Glutamatergic neuron (in vitro differentiated cells): ENCODE measurements at regions not wholly inside any gene's neighbourhood (a gene's known extent, or its start where the extent isn't known, plus 50 kb on each side); places are given as distances from the start of the nearest gene placed in this dataset.

Source experiments
- DNase-seq: peaks from one replicate; pipeline ENCODE4 v3.0.0; 2022
- H3K27ac Mint-ChIP-seq: one replicate; pipeline ENCODE4 v1.8.0; 2020; ENCODE audit warnings: mild to moderate bottlenecking, mixed read lengths, inconsistent platforms; ENCODE audit not compliant: unreplicated experiment
- H3K27me3 Mint-ChIP-seq: one replicate; pipeline ENCODE4 v1.8.0; 2020; ENCODE audit warnings: mild to moderate bottlenecking, moderate library complexity, mixed read lengths, inconsistent platforms; ENCODE audit not compliant: unreplicated experiment
- H3K36me3 Mint-ChIP-seq: one replicate; pipeline ENCODE4 v1.8.0; 2020; ENCODE audit warnings: mild to moderate bottlenecking, mixed read lengths, inconsistent platforms; ENCODE audit not compliant: unreplicated experiment
- H3K4me1 Mint-ChIP-seq: one replicate; pipeline ENCODE4 v1.8.0; 2020; ENCODE audit warnings: mild to moderate bottlenecking, low read depth, mixed read lengths, inconsistent platforms; ENCODE audit not compliant: unreplicated experiment
- H3K4me3 Mint-ChIP-seq: one replicate; pipeline ENCODE4 v1.8.0; 2020; ENCODE audit warnings: mild to moderate bottlenecking, mixed read lengths, inconsistent platforms; ENCODE audit not compliant: unreplicated experiment
- H3K9me3 Mint-ChIP-seq: one replicate; pipeline ENCODE4 v1.8.0; 2020; ENCODE audit warnings: mild to moderate bottlenecking, moderate library complexity, mixed read lengths, inconsistent platforms; ENCODE audit not compliant: unreplicated experiment
- TF ChIP-seq, protein P1 (sequence below): fragments of 200-600 bp; sonication (generic); IDR thresholded peaks from one replicate; pipeline ENCODE4 v1.5.0; 2021; ENCODE audit not compliant: partially characterized antibody, unreplicated experiment

- Mint-ChIP-seq H3K9me3 (no peaks in the 10 kb centered on the region), H3K27ac (no peak overlapping the region), H3K4me1 (no peaks in the 10 kb centered on the region), H3K4me3 (no peak overlapping the region), H3K36me3 (no peaks in the 10 kb centered on the region), H3K27me3 (no peaks in the 10 kb centered on the region)
- TF ChIP-seq, protein P1, sequence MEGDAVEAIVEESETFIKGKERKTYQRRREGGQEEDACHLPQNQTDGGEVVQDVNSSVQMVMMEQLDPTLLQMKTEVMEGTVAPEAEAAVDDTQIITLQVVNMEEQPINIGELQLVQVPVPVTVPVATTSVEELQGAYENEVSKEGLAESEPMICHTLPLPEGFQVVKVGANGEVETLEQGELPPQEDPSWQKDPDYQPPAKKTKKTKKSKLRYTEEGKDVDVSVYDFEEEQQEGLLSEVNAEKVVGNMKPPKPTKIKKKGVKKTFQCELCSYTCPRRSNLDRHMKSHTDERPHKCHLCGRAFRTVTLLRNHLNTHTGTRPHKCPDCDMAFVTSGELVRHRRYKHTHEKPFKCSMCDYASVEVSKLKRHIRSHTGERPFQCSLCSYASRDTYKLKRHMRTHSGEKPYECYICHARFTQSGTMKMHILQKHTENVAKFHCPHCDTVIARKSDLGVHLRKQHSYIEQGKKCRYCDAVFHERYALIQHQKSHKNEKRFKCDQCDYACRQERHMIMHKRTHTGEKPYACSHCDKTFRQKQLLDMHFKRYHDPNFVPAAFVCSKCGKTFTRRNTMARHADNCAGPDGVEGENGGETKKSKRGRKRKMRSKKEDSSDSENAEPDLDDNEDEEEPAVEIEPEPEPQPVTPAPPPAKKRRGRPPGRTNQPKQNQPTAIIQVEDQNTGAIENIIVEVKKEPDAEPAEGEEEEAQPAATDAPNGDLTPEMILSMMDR: no peak
- DNase-seq: no peak
Measured at GRCh38 chr6:65997539-65997938, 290.5 kb upstream of the EYS start.

GRCh38 chr6:65996096-65996495 lies 289.1 kb upstream of the EYS start:
- no peaks in the 10 kb centered on the region for H3K4me1 Mint-ChIP-seq
- no peaks in the 10 kb centered on the region for H3K9me3 Mint-ChIP-seq
- no peak overlapping the region for H3K27ac Mint-ChIP-seq
- no peaks in the 10 kb centered on the region for H3K27me3 Mint-ChIP-seq
- TF ChIP-seq, protein P1: no peak
- H3K4me3 Mint-ChIP-seq: no peak overlapping the region
- no peaks in the 10 kb centered on the region for H3K36me3 Mint-ChIP-seq
- DNase-seq: no peak

DNA sequence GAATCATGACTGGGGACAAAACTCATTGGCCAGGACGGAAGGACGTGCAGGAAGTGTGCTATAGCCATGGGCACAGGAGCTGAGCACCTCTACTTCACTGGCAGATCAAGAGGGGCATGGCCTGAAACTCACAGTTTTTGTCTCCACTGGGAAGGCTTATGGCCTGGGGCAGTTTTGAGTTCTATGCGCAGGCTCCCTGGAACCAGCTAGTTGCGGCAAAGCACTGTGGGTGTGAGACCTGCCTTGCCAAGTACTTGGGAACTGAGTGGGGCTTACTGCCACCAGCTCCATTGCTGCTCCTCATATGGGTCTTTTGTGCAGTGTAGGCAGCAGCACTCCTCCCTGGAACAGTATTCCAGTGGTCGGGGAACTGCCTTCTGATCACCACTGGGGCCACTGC lies 282.6 kb upstream of the EYS start:
- Mint-ChIP-seq H3K36me3 (no peaks in the 10 kb centered on the region), H3K9me3 (peaks cover 2% of the 10 kb centered on the region), H3K4me1 (no peaks in the 10 kb centered on the region), H3K4me3 (no peak overlapping the region), H3K27me3 (peaks cover 2% of the 10 kb centered on the region), H3K27ac (no peak overlapping the region)
- DNase-seq: no peak
- TF ChIP-seq, protein P1: no peak

- H3K4me3 Mint-ChIP-seq: no peak overlapping the region
- TF ChIP-seq, protein P1: no peak
- H3K4me1 Mint-ChIP-seq: no peaks in the 10 kb centered on the region
- H3K9me3 Mint-ChIP-seq: peaks cover 2% of the 10 kb centered on the region
- H3K27me3 Mint-ChIP-seq: peaks cover 2% of the 10 kb centered on the region
- no peak overlapping the region for H3K27ac Mint-ChIP-seq
- no peaks in the 10 kb centered on the region for H3K36me3 Mint-ChIP-seq
- no peak for DNase-seq
Measured at GRCh38 chr6:65988006-65988405, 281.0 kb upstream of the EYS start.

GRCh38 chr6:65984089-65984488 lies 277.1 kb upstream of the EYS start:
- no peaks in the 10 kb centered on the region for H3K4me1 Mint-ChIP-seq
- TF ChIP-seq, protein P1: no peak
- H3K27ac Mint-ChIP-seq: no peak overlapping the region
- peaks cover 2% of the 10 kb centered on the region for H3K9me3 Mint-ChIP-seq
- no peaks in the 10 kb centered on the region for H3K36me3 Mint-ChIP-seq
- no peak for DNase-seq
- H3K27me3 Mint-ChIP-seq: peaks cover 3% of the 10 kb centered on the region
- H3K4me3 Mint-ChIP-seq: no peak overlapping the region
